ENCODE measurements at regions not wholly inside any gene's neighbourhood (a gene's known extent, or its start where the extent isn't known, plus 50 kb on each side); places are given as distances from the start of the nearest gene placed in this dataset.

DNA sequence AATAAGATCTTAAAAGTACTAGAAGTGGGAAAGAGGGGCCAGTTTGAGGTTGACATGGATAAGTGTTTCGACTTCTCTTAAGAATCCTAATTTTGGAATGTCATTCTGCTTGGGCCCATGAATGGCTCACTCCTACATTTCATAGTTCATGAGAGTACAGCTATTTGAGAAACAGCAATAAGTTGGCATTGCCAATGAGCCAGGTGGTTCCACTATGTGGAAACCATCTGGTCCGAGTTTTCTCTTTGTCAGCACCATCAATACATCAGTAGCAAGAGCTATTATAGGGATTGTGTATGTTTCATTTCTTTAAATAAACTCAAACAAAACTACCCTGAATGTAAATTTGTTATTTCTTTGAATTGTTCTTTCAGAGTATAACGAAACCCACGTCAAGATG, 78.1 kb upstream of the NEBL start:
- Histone ChIP-seq H3K9me2 (ENCODE audit: insufficient read depth, low read length) (no peaks in the 10 kb centered on the region), H3K9ac (ENCODE audit: low read length) (no peak overlapping the region), H3F3A (ENCODE audit: insufficient read depth, low read length, poor library complexity, severe bottlenecking) (no peaks in the 10 kb centered on the region), H3K4me2 (ENCODE audit: low read length) (no peak overlapping the region), H2AFZ (ENCODE audit: low read depth, low read length) (no peak overlapping the region), H3K36me3 (ENCODE audit: insufficient read depth, low read length) (no peaks in the 10 kb centered on the region), H4K20me1 (ENCODE audit: insufficient read depth) (no peaks in the 10 kb centered on the region), H3K9me3 (ENCODE audit: low read length) (no peaks in the 10 kb centered on the region), H3K27me3 (ENCODE audit: insufficient read depth, low read depth, low read length) (no peaks in the 10 kb centered on the region), H3K79me2 (replicated peaks; ENCODE audit: insufficient read depth, low read length) (no peaks in the 10 kb centered on the region), H3K27ac (ENCODE audit: low read length) (no peak overlapping the region), H3K4me3 (ENCODE audit: low read length) (no peak overlapping the region)
- TF ChIP-seq SMC3 (conservative IDR thresholded peaks at IDR 0.05; ENCODE audit: poor library complexity) (no peak), POLR2AphosphoS5 (IDR thresholded peaks at IDR 0.05) (no peak)
- TF ChIP-seq, protein P1, sequence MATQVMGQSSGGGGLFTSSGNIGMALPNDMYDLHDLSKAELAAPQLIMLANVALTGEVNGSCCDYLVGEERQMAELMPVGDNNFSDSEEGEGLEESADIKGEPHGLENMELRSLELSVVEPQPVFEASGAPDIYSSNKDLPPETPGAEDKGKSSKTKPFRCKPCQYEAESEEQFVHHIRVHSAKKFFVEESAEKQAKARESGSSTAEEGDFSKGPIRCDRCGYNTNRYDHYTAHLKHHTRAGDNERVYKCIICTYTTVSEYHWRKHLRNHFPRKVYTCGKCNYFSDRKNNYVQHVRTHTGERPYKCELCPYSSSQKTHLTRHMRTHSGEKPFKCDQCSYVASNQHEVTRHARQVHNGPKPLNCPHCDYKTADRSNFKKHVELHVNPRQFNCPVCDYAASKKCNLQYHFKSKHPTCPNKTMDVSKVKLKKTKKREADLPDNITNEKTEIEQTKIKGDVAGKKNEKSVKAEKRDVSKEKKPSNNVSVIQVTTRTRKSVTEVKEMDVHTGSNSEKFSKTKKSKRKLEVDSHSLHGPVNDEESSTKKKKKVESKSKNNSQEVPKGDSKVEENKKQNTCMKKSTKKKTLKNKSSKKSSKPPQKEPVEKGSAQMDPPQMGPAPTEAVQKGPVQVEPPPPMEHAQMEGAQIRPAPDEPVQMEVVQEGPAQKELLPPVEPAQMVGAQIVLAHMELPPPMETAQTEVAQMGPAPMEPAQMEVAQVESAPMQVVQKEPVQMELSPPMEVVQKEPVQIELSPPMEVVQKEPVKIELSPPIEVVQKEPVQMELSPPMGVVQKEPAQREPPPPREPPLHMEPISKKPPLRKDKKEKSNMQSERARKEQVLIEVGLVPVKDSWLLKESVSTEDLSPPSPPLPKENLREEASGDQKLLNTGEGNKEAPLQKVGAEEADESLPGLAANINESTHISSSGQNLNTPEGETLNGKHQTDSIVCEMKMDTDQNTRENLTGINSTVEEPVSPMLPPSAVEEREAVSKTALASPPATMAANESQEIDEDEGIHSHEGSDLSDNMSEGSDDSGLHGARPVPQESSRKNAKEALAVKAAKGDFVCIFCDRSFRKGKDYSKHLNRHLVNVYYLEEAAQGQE (IDR thresholded peaks at IDR 0.05; ENCODE audit: borderline replicate concordance): no peak

DNA sequence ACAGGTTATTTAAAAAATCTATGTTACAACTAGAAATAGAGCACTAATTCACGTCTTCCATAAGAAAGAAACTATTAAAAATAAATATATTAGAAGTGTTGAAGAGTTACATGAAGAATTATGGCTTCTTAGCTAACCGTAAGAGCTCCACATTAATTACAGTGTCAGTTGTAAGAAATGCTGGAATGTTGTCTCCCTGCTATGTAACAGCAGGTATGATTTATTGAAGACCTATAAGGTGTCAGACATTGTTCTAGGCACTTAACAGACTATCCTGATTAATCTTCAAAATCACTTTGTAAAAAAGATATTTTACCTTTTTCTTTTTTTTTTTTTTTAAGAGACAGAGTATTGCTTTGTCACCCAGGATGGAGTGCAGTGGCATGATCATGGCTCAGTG, 75.8 kb upstream of the NEBL start:
- Histone ChIP-seq H3K4me3 (ENCODE audit: low read length) (no peak overlapping the region), H3K27ac (ENCODE audit: low read length) (no peak overlapping the region), H3F3A (ENCODE audit: insufficient read depth, low read length, poor library complexity, severe bottlenecking) (no peaks in the 10 kb centered on the region), H2AFZ (ENCODE audit: low read depth, low read length) (no peak overlapping the region), H3K36me3 (ENCODE audit: insufficient read depth, low read length) (no peaks in the 10 kb centered on the region), H3K79me2 (replicated peaks; ENCODE audit: insufficient read depth, low read length) (no peaks in the 10 kb centered on the region), H3K27me3 (ENCODE audit: insufficient read depth, low read depth, low read length) (no peaks in the 10 kb centered on the region), H3K4me2 (ENCODE audit: low read length) (no peak overlapping the region), H3K9me2 (ENCODE audit: insufficient read depth, low read length) (no peaks in the 10 kb centered on the region), H3K9me3 (ENCODE audit: low read length) (no peaks in the 10 kb centered on the region), H3K9ac (ENCODE audit: low read length) (no peak overlapping the region), H4K20me1 (ENCODE audit: insufficient read depth) (no peaks in the 10 kb centered on the region)
- TF ChIP-seq EP300 (conservative IDR thresholded peaks at IDR 0.05; ENCODE audit: poor library complexity, severe bottlenecking): no peak
- no peak for TF ChIP-seq EZH2 (IDR thresholded peaks at IDR 0.05; ENCODE audit: borderline replicate concordance, insufficient read depth, low read length, poor library complexity, severe bottlenecking)
- no peak for TF ChIP-seq POLR2AphosphoS5 (IDR thresholded peaks at IDR 0.05)
- TF ChIP-seq TAF1 (IDR thresholded peaks at IDR 0.05; ENCODE audit: low read depth): no peak
- TF ChIP-seq, protein P2, sequence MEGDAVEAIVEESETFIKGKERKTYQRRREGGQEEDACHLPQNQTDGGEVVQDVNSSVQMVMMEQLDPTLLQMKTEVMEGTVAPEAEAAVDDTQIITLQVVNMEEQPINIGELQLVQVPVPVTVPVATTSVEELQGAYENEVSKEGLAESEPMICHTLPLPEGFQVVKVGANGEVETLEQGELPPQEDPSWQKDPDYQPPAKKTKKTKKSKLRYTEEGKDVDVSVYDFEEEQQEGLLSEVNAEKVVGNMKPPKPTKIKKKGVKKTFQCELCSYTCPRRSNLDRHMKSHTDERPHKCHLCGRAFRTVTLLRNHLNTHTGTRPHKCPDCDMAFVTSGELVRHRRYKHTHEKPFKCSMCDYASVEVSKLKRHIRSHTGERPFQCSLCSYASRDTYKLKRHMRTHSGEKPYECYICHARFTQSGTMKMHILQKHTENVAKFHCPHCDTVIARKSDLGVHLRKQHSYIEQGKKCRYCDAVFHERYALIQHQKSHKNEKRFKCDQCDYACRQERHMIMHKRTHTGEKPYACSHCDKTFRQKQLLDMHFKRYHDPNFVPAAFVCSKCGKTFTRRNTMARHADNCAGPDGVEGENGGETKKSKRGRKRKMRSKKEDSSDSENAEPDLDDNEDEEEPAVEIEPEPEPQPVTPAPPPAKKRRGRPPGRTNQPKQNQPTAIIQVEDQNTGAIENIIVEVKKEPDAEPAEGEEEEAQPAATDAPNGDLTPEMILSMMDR (IDR thresholded peaks at IDR 0.05; ENCODE audit: poor library complexity, severe bottlenecking): no peak
- TF ChIP-seq SMC3 (conservative IDR thresholded peaks at IDR 0.05; ENCODE audit: poor library complexity): no peak
- TF ChIP-seq, protein P1 (IDR thresholded peaks at IDR 0.05; ENCODE audit: borderline replicate concordance): no peak
- TF ChIP-seq RAD21 (conservative IDR thresholded peaks at IDR 0.05): no peak
- TF ChIP-seq MXI1 (conservative IDR thresholded peaks at IDR 0.05; ENCODE audit: poor library complexity, severe bottlenecking): no peak
